NCI-H345 treated with DMSO at 0.1 percent for 48 hours (cell line): ENCODE measurements at regions not wholly inside any gene's neighbourhood (a gene's known extent, or its start where the extent isn't known, plus 50 kb on each side); places are given as distances from the start of the nearest gene placed in this dataset.
A peak's percentile ranks its signal among the peaks of the same experiment; 100 is the strongest.
"Not testable (repeated sequence)": the region's sequence is repeated elsewhere in the genome, so short reads cannot be mapped to it uniquely, and the experiment has no call there.

Experiments used
- DNase-seq: peaks from one replicate; lab custom pipeline; 2025; ENCODE audit not compliant: unreplicated experiment; lab: John Stamatoyannopoulos, UW

- DNase-seq: no peak
Measured at GRCh38 chr2:67079729-67080128, 317.4 kb upstream of the ETAA1 start.

- no peak for DNase-seq
Measured at GRCh38 chr2:67082813-67083212, 314.3 kb upstream of the ETAA1 start.

- DNase-seq: no peak
Measured at GRCh38 chr2:67083951-67084350, 313.2 kb upstream of the ETAA1 start.

- DNase-seq: no peak
Measured at GRCh38 chr2:67085146-67085545, 312.0 kb upstream of the ETAA1 start.

- no peak for DNase-seq
Measured at GRCh38 chr2:67091681-67092080, 305.5 kb upstream of the ETAA1 start.

- no peak for DNase-seq
Measured at GRCh38 chr2:67095121-67095520, 302.0 kb upstream of the ETAA1 start.

GRCh38 chr2:67096886-67097285, 300.2 kb upstream of the ETAA1 start:
- DNase-seq: no peak

- DNase-seq: no peak
Measured at GRCh38 chr2:67103157-67103556, 294.0 kb upstream of the ETAA1 start.

- DNase-seq: peak; percentile 5
Measured at GRCh38 chr2:67108231-67108630, 288.9 kb upstream of the ETAA1 start.

GRCh38 chr2:67124531-67124930, 272.6 kb upstream of the ETAA1 start:
- no peak for DNase-seq

GRCh38 chr2:67130531-67131256, 266.4 kb upstream of the ETAA1 start:
- no peak for DNase-seq

GRCh38 chr2:67131257-67131609, 265.9 kb upstream of the ETAA1 start:
- no peak for DNase-seq

GRCh38 chr2:67132441-67132940, 264.6 kb upstream of the ETAA1 start:
- not testable (repeated sequence) for DNase-seq

GRCh38 chr2:67135208-67135607, 261.9 kb upstream of the ETAA1 start:
- no peak for DNase-seq

GRCh38 chr2:67137699-67138098, 259.4 kb upstream of the ETAA1 start:
- DNase-seq: peak; percentile 7

- DNase-seq: no peak
Measured at GRCh38 chr2:67142071-67142470, 255.1 kb upstream of the ETAA1 start.

- no peak for DNase-seq
Measured at GRCh38 chr2:67142741-67143140, 254.4 kb upstream of the ETAA1 start.

- DNase-seq: no peak
Measured at GRCh38 chr2:67145851-67146250, 251.3 kb upstream of the ETAA1 start.

- DNase-seq: no peak
Measured at GRCh38 chr2:67156796-67157195, 240.3 kb upstream of the ETAA1 start.

- DNase-seq: no peak
Measured at GRCh38 chr2:67158718-67159117, 238.4 kb upstream of the ETAA1 start.

- no peak for DNase-seq
Measured at GRCh38 chr2:67159929-67160328, 237.2 kb upstream of the ETAA1 start.

- no peak for DNase-seq
Measured at GRCh38 chr2:67164771-67165522, 232.2 kb upstream of the ETAA1 start.
